ENCODE measurements at regions not wholly inside any gene's neighbourhood (a gene's known extent, or its start where the extent isn't known, plus 50 kb on each side); places are given as distances from the start of the nearest gene placed in this dataset.

DNA sequence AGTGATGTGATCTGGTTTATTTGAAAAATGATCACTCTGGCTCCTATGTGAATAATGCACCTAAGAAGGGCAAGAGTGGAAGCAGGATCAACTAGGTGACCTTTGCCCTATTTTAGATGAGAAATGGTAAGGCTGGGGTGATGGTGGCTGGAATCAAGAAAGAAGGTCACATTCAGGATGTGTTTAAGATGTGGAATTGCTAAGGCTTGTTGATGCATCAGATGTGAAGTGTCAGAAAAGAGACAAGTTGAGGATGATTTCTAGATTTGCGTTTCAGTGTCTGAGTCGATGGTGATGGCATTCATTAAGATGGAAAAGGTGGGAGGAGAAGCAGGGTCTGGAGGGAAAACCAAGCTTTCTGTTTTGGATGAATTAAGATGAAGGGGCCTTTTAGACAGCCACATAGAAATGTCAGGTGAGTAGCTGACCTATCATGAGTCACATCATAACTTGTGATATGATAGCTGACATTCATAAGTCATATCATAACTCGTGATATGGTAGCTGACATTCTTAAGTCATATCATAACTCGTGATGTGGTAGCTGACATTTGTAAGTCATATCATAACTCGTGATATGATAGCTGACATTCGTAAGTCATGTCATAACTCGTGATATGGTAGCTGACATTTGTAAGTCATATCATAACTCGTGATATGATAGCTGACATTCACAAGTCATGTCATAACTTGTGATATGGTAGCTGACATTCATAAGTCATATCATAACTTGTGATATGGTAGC is 101.2 kb upstream of the SEC11C start:
- no peak for TF ChIP-seq TEAD4 (IDR thresholded peaks at IDR 0.05)
- TF ChIP-seq RAD21 (IDR thresholded peaks at IDR 0.05; ENCODE audit: low read depth), result no peak
- no peak for TF ChIP-seq CEBPB (IDR thresholded peaks at IDR 0.05)
- no peak for TF ChIP-seq TCF12 (IDR thresholded peaks at IDR 0.05; ENCODE audit: low read depth)
- no peak for TF ChIP-seq FOXM1 (IDR thresholded peaks at IDR 0.05; ENCODE audit: borderline replicate concordance, low read depth)
- TF ChIP-seq YY1 (IDR thresholded peaks at IDR 0.05; ENCODE audit: low read depth), result no peak
- TF ChIP-seq USF1 (IDR thresholded peaks at IDR 0.05), result no peak
- TF ChIP-seq, protein P1, sequence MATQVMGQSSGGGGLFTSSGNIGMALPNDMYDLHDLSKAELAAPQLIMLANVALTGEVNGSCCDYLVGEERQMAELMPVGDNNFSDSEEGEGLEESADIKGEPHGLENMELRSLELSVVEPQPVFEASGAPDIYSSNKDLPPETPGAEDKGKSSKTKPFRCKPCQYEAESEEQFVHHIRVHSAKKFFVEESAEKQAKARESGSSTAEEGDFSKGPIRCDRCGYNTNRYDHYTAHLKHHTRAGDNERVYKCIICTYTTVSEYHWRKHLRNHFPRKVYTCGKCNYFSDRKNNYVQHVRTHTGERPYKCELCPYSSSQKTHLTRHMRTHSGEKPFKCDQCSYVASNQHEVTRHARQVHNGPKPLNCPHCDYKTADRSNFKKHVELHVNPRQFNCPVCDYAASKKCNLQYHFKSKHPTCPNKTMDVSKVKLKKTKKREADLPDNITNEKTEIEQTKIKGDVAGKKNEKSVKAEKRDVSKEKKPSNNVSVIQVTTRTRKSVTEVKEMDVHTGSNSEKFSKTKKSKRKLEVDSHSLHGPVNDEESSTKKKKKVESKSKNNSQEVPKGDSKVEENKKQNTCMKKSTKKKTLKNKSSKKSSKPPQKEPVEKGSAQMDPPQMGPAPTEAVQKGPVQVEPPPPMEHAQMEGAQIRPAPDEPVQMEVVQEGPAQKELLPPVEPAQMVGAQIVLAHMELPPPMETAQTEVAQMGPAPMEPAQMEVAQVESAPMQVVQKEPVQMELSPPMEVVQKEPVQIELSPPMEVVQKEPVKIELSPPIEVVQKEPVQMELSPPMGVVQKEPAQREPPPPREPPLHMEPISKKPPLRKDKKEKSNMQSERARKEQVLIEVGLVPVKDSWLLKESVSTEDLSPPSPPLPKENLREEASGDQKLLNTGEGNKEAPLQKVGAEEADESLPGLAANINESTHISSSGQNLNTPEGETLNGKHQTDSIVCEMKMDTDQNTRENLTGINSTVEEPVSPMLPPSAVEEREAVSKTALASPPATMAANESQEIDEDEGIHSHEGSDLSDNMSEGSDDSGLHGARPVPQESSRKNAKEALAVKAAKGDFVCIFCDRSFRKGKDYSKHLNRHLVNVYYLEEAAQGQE (IDR thresholded peaks at IDR 0.05; ENCODE audit: low read depth), result no peak
- TF ChIP-seq EP300 (IDR thresholded peaks at IDR 0.05; ENCODE audit: borderline replicate concordance), result no peak
- no peak for TF ChIP-seq MAX (IDR thresholded peaks at IDR 0.05)
- TF ChIP-seq NFIC (IDR thresholded peaks at IDR 0.05), result no peak
- TF ChIP-seq CREB1 (IDR thresholded peaks at IDR 0.05; ENCODE audit: low read depth), result no peak
- no peak for TF ChIP-seq EGR1 (IDR thresholded peaks at IDR 0.05)
- no peak for TF ChIP-seq TAF1 (IDR thresholded peaks at IDR 0.05; ENCODE audit: low read depth)
- TF ChIP-seq ZBTB7A (IDR thresholded peaks at IDR 0.05; ENCODE audit: low read depth), result no peak

- TF ChIP-seq ZBTB7A (IDR thresholded peaks at IDR 0.05; ENCODE audit: low read depth) (no peak), EP300 (IDR thresholded peaks at IDR 0.05; ENCODE audit: borderline replicate concordance) (no peak), CREB1 (IDR thresholded peaks at IDR 0.05; ENCODE audit: low read depth) (no peak), RAD21 (IDR thresholded peaks at IDR 0.05; ENCODE audit: low read depth) (no peak), TAF1 (IDR thresholded peaks at IDR 0.05; ENCODE audit: low read depth) (no peak), EGR1 (IDR thresholded peaks at IDR 0.05) (no peak), YY1 (IDR thresholded peaks at IDR 0.05; ENCODE audit: low read depth) (no peak), USF1 (IDR thresholded peaks at IDR 0.05) (no peak), CEBPB (IDR thresholded peaks at IDR 0.05) (no peak), MAX (IDR thresholded peaks at IDR 0.05) (no peak), TEAD4 (IDR thresholded peaks at IDR 0.05) (no peak), FOXM1 (IDR thresholded peaks at IDR 0.05; ENCODE audit: borderline replicate concordance, low read depth) (no peak), NFIC (IDR thresholded peaks at IDR 0.05) (no peak), TCF12 (IDR thresholded peaks at IDR 0.05; ENCODE audit: low read depth) (no peak)
Observed at GRCh38 chr18:59039449-59039848, 100.2 kb upstream of the SEC11C start.

DNA sequence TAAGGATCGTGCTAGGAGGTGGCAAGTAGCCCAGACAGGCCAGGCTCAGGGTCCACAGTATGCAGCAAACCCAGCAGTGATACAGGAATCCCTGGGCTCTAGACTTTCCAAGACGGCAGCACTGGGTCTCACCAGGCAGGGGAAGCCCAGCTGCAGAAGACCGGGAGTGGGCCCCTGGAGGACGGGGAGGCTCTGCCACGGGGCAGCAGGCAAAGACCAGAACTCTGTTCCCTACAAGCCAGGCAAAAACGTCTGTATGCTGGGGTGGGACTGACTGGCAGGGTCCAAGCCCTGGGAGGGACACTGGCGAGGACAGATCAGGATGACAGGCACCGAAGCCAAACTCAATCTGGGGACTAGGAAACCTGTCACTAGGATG is 98.9 kb upstream of the SEC11C start:
- TF ChIP-seq, protein P1 (IDR thresholded peaks at IDR 0.05; ENCODE audit: low read depth), result no peak
- TF ChIP-seq FOXM1 (IDR thresholded peaks at IDR 0.05; ENCODE audit: borderline replicate concordance, low read depth) (no peak), EP300 (IDR thresholded peaks at IDR 0.05; ENCODE audit: borderline replicate concordance) (no peak), YY1 (IDR thresholded peaks at IDR 0.05; ENCODE audit: low read depth) (no peak), ZBTB7A (IDR thresholded peaks at IDR 0.05; ENCODE audit: low read depth) (no peak), MAX (IDR thresholded peaks at IDR 0.05) (no peak), TCF12 (IDR thresholded peaks at IDR 0.05; ENCODE audit: low read depth) (no peak)

DNA sequence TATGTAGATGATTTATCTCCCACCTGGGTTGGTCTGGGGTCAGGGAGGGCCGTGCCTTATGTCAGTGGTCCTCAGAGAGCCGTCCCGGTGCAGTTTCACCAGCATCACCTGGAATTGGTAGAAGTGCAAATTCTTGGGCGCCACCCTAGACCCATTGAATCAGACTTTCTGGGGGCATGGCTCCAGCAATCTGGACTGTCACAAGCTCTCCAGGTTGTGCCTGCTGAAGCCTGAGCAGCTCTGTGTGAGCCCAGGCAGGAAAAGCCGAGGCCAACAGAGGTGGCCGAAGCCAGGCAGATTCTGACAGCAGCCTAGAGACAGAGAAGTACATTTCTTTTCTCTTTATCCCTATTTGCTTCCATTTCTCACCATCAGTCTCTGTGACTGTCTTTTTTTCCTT is 98.4 kb upstream of the SEC11C start:
- TF ChIP-seq, protein P1 (IDR thresholded peaks at IDR 0.05; ENCODE audit: low read depth), result no peak
- TF ChIP-seq CREB1 (IDR thresholded peaks at IDR 0.05; ENCODE audit: low read depth) (no peak), NFIC (IDR thresholded peaks at IDR 0.05) (no peak), USF1 (IDR thresholded peaks at IDR 0.05) (no peak), ZBTB7A (IDR thresholded peaks at IDR 0.05; ENCODE audit: low read depth) (no peak), EGR1 (IDR thresholded peaks at IDR 0.05) (no peak), CEBPB (IDR thresholded peaks at IDR 0.05) (no peak), MAX (IDR thresholded peaks at IDR 0.05) (no peak), FOXM1 (IDR thresholded peaks at IDR 0.05; ENCODE audit: borderline replicate concordance, low read depth) (no peak), TCF12 (IDR thresholded peaks at IDR 0.05; ENCODE audit: low read depth) (no peak), TEAD4 (IDR thresholded peaks at IDR 0.05) (no peak), TAF1 (IDR thresholded peaks at IDR 0.05; ENCODE audit: low read depth) (no peak), YY1 (IDR thresholded peaks at IDR 0.05; ENCODE audit: low read depth) (no peak), EP300 (IDR thresholded peaks at IDR 0.05; ENCODE audit: borderline replicate concordance) (no peak), RAD21 (IDR thresholded peaks at IDR 0.05; ENCODE audit: low read depth) (no peak)

Measured in Ishikawa (cell line).